ENCODE measurements at regions not wholly inside any gene's neighbourhood (a gene's known extent, or its start where the extent isn't known, plus 50 kb on each side); places are given as distances from the start of the nearest gene placed in this dataset.

GRCh38 chr5:56525113-56525512 lies 290.2 kb upstream of the MAP3K1 start:
- TF ChIP-seq CTCF (IDR thresholded peaks at IDR 0.05 in 2 of 3, conservative IDR thresholded peaks at IDR 0.05 in 1 of 3; ENCODE audit: insufficient read depth in 2 of 3, low read depth in 1 of 3, low read length in 3 of 3) (no peak), SREBF2 (CRISPR knock-in tag; IDR thresholded peaks at IDR 0.05) (no peak), CXXC5 (CRISPR knock-in tag; IDR thresholded peaks at IDR 0.05) (no peak), DDX20 (tag; IDR thresholded peaks at IDR 0.05; ENCODE audit: low read depth) (no peak), REST (IDR thresholded peaks at IDR 0.05; ENCODE audit: borderline replicate concordance) (no peak), REST (CRISPR knock-in tag; IDR thresholded peaks at IDR 0.05; ENCODE audit: low read depth) (no peak), ZKSCAN8 (CRISPR knock-in tag; IDR thresholded peaks at IDR 0.05) (no peak), MAZ (CRISPR knock-in tag; conservative IDR thresholded peaks at IDR 0.05 in 1 of 2, IDR thresholded peaks at IDR 0.05 in 1 of 2) (no peak), POLR2G (IDR thresholded peaks at IDR 0.05; ENCODE audit: low read depth, low read length) (no peak), KLF6 (CRISPR knock-in tag; IDR thresholded peaks at IDR 0.05; ENCODE audit: borderline replicate concordance) (no peak), NR3C1 (CRISPR knock-in tag; IDR thresholded peaks at IDR 0.05) (no peak), HDAC6 (IDR thresholded peaks at IDR 0.05; ENCODE audit: low read depth, low read length) (no peak), CHCHD3 (CRISPR knock-in tag; IDR thresholded peaks at IDR 0.05) (no peak)
- TF ChIP-seq, protein P1, sequence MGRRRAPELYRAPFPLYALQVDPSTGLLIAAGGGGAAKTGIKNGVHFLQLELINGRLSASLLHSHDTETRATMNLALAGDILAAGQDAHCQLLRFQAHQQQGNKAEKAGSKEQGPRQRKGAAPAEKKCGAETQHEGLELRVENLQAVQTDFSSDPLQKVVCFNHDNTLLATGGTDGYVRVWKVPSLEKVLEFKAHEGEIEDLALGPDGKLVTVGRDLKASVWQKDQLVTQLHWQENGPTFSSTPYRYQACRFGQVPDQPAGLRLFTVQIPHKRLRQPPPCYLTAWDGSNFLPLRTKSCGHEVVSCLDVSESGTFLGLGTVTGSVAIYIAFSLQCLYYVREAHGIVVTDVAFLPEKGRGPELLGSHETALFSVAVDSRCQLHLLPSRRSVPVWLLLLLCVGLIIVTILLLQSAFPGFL (CRISPR knock-in tag; IDR thresholded peaks at IDR 0.05), result no peak

Data from K562 (cell line).